RWPE1 (cell line): ENCODE measurements at regions not wholly inside any gene's neighbourhood (a gene's known extent, or its start where the extent isn't known, plus 50 kb on each side); places are given as distances from the start of the nearest gene placed in this dataset.

ENCODE experiments used
- CTCF ChIA-PET: fragments of 350-600 bp; sonication (Branson Sonifier 250); formaldehyde crosslinking; extraction: SDS; loops from one replicate; lab custom pipeline; 2021; lab: Yijun Ruan, JAX
- POLR2A ChIA-PET: fragments of 400-600 bp; formaldehyde crosslinking; extraction: SDS; loops from one replicate; lab custom pipeline; 2020; ENCODE audit warnings: antibody characterized with exemption; ENCODE audit not compliant: low non-redundant PET; lab: Yijun Ruan, JAX
- DNase-seq: peaks from one replicate; pipeline ENCODE4 v3.0.0; 2012; ENCODE audit warnings: low spot score
- H3K27ac ChIP-seq: fragments of 450-650 bp; 2 replicates; pipeline ENCODE4 v1.5.1; 2017
- TF ChIP-seq, protein P1 (sequence below): fragments of 450-650 bp; conservative IDR thresholded peaks from 2 replicates; pipeline ENCODE4 v1.5.1; 2017; ENCODE audit warnings: low read depth, mild to moderate bottlenecking

DNA sequence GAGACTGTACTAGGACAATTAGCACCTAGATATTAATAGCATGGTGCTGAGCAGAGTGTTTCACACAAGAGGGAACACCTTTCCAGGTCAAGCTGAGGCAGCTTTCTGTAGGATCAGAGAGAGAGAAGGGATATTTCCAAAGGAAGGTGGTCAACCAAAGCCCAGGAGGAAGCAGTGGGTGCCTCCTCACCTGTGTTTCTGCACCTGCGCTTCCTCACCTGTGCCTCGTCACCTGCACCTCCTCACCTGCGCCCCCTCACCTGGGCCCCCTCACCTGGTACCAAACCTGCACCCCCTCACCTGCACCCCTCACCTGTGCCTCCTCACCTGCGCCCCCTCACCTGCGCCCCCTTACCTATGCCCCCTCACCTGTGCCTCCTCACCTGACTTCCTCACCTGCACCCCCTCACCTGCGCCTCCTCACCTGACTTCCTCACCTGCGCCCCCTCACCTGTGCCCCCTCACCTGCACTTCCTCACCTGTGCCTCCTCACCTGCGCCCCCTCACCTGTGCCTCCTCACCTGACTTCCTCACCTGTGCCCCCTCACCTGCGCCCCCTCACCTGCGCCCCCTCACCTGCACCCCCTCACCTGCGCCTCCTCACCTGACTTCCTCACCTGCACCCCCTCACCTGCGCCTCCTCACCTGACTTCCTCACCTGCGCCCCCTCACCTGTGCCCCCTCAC, 67.9 kb downstream of the TTLL2 start:
- DNase-seq = no peak
- TF ChIP-seq, protein P1, sequence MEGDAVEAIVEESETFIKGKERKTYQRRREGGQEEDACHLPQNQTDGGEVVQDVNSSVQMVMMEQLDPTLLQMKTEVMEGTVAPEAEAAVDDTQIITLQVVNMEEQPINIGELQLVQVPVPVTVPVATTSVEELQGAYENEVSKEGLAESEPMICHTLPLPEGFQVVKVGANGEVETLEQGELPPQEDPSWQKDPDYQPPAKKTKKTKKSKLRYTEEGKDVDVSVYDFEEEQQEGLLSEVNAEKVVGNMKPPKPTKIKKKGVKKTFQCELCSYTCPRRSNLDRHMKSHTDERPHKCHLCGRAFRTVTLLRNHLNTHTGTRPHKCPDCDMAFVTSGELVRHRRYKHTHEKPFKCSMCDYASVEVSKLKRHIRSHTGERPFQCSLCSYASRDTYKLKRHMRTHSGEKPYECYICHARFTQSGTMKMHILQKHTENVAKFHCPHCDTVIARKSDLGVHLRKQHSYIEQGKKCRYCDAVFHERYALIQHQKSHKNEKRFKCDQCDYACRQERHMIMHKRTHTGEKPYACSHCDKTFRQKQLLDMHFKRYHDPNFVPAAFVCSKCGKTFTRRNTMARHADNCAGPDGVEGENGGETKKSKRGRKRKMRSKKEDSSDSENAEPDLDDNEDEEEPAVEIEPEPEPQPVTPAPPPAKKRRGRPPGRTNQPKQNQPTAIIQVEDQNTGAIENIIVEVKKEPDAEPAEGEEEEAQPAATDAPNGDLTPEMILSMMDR = no peak
- ChIA-PET CTCF (no interaction called here), POLR2A (no interaction called here)
- H3K27ac ChIP-seq = no peak overlapping the region

DNA sequence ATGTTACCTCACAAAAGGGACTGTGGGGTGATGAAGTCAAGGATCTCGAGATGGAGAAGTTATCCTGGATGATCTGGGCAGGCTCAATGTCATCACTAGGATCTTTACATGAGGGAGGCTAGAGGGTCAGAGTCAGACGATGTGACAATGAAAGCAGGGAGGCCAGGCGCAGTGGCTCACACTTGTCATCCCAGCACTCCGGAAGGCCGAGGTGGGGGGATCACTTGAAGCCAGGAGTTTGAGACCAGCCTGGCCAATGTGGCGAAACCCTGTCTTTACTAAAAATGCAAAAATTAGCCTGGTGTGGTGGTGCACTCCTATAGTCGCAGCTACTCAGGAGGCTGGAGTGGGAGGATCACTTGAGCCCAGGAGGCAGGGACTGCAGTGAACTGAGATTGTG, 68.8 kb downstream of the TTLL2 start:
- TF ChIP-seq, protein P1 = no peak
- no peak for DNase-seq
- POLR2A ChIA-PET = no interaction called here
- CTCF ChIA-PET = no interaction called here
- H3K27ac ChIP-seq = no peak overlapping the region

DNA sequence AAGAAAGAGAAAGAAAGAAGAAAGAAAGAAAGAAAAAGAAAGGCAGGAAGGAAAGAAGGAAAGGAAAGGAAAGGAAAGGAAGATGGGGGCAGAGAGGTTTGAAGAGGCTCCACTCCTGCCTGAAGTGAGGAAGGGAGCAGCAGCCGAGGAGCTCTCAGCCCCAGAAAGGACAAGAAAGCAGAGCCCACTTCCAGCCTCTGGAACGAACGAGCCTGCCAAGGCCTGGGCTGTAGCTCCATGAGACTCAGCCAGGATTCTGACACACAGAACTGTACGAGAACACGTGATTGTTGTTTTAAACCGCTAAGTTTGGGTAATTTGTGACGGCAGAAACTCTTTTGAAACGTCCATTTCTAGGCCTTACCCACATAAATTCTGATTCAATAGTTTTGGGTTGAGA, 69.5 kb downstream of the TTLL2 start:
- no peak for DNase-seq
- CTCF ChIA-PET = no interaction called here
- TF ChIP-seq, protein P1 = no peak
- POLR2A ChIA-PET = no interaction called here
- no peak overlapping the region for H3K27ac ChIP-seq

DNA sequence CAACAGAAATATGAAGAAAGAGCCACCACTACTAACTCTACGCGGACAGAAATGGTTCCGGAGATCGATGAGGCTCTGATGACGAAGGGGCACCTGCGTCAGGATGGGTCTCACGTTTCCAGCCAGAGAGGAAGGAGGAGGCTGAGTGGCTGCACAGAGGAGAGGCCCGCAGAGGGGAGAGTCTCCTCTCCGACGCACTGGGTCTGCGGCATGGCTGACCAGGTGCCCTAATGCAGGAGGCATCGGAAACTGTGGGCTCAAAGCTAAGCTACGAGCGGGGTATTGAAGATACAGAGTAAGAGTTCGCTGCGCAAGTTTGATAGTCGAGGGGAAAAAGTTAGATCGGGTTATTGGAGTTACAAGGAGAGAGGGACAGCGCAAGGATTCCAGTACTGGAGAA, 69.9 kb downstream of the TTLL2 start:
- ChIA-PET POLR2A (no interaction called here), CTCF (no interaction called here)
- TF ChIP-seq, protein P1 = no peak
- DNase-seq = no peak
- no peak overlapping the region for H3K27ac ChIP-seq

DNA sequence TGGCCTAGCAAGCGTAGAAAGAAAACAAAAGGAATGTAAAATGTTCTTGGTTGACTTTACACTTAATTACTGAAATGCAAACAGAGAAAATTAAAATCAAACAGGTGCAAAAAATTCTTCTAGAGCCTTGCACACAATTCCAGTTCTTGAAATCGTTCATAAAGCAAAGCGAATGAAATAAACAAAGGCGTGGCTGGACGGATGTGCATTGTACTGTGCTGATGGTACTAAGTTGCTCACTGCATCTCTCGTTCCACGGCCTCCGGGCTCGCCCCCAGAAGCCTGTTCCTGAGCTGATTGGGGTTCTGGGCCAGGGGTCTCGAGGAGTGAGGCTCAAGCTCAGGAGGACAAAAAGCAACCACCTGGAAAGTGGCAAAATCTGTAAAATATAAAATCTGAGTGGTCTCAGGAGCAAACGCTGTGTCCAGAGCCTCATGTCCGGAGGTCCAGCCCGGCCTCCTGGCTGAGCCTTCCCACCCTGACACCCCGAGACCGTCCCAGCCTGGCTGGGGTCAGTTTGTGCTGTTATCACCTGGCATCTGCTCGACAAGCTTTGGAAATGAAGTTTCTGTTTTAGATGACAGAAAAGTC, 71.3 kb downstream of the TTLL2 start:
- H3K27ac ChIP-seq = no peak overlapping the region
- TF ChIP-seq, protein P1 = no peak
- no peak for DNase-seq
- POLR2A ChIA-PET = no interaction called here
- CTCF ChIA-PET = no interaction called here

DNA sequence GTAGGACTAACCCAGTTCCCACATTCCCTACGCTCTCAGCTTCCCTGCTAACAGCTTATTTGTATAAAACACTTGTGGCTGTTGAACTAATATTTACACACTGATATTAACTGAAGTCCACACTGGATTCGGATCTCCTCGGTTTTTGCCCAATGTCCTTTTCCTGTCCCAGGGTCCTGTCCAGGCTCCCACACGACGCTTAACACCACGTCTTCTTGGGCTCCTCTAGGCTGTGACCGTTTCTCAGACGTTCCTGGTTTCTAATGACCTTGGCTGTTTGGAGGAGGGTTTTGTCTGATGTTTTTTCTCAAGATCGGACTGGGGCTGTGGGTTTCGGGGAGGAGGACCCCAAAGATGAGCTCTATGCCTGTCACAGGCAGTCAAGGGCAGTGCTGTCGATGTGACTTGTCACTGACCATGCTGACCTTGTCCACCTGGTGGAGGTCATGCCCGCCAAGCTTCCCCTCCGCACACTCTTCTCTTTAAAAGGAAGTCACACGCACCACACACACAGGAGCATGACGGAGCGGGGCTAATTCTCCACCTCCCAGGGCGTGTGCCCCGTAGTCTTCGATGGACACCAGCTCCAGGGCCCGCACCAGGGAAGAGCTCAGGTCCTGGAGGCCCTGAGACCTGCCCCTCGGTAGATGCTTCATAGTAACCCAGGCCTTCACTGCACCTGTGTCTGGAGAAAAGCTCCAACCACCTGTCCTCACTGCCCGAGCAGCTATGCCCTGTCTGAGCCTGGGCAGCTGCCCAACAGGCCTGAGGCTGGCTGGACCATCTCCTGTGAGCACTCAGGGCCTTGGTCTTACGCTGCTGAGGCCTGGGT, 72.0 kb downstream of the TTLL2 start:
- DNase-seq = no peak
- H3K27ac ChIP-seq = no peak overlapping the region
- TF ChIP-seq, protein P1 = no peak
- CTCF ChIA-PET = no interaction called here
- POLR2A ChIA-PET = no interaction called here
